ENCODE measurements at regions not wholly inside any gene's neighbourhood (a gene's known extent, or its start where the extent isn't known, plus 50 kb on each side); places are given as distances from the start of the nearest gene placed in this dataset.

DNA sequence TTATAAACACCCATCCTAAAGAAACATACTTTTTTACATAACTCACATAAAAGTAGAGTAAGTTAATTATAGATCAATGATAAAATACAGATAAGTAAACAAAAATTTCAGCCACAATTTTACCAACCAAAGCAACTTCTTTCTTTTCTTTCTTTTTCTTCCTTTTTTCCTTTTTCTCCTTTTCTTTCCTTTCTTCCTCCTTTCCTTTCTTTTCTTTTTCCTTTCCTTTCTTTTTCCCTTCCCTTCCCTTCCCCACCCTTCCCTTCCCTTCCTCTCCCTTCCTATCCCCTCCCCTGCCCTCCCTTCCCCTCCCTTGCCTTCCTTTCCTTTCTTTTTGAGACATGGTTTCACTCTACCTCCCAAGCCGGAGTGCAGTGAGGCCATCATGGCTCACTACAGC lies 56.5 kb upstream of the C1orf53 start:
- no peaks in the 10 kb centered on the region for H3K4me1 Mint-ChIP-seq
- TF ChIP-seq EZH2 (IDR thresholded peaks at IDR 0.05) (no peak), EZH2phosphoT487 (IDR thresholded peaks at IDR 0.05) (no peak)
- TF ChIP-seq, protein P1, sequence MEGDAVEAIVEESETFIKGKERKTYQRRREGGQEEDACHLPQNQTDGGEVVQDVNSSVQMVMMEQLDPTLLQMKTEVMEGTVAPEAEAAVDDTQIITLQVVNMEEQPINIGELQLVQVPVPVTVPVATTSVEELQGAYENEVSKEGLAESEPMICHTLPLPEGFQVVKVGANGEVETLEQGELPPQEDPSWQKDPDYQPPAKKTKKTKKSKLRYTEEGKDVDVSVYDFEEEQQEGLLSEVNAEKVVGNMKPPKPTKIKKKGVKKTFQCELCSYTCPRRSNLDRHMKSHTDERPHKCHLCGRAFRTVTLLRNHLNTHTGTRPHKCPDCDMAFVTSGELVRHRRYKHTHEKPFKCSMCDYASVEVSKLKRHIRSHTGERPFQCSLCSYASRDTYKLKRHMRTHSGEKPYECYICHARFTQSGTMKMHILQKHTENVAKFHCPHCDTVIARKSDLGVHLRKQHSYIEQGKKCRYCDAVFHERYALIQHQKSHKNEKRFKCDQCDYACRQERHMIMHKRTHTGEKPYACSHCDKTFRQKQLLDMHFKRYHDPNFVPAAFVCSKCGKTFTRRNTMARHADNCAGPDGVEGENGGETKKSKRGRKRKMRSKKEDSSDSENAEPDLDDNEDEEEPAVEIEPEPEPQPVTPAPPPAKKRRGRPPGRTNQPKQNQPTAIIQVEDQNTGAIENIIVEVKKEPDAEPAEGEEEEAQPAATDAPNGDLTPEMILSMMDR (IDR thresholded peaks at IDR 0.05): no peak
- no peak overlapping the region for H3K4me2 ChIP-seq
- H3K27me3 Mint-ChIP-seq (ENCODE audit: insufficient read depth, low read depth): no peaks in the 10 kb centered on the region
- H3K36me3 Mint-ChIP-seq: no peaks in the 10 kb centered on the region
- H3K9me3 ChIP-seq (ENCODE audit: low read depth): no peaks in the 10 kb centered on the region
- no peak overlapping the region for H3K4me3 ChIP-seq
- H3K4me1 ChIP-seq: no peaks in the 10 kb centered on the region
- H3K9ac ChIP-seq: no peak overlapping the region
- no peaks in the 10 kb centered on the region for H3K9me3 Mint-ChIP-seq
- no peak overlapping the region for H3K27ac Mint-ChIP-seq
- no peaks in the 10 kb centered on the region for H3K79me2 ChIP-seq (ENCODE audit: low read depth)
- H3K27ac ChIP-seq: no peak overlapping the region
- H2AFZ ChIP-seq (replicated peaks): no peak overlapping the region
- H3K36me3 ChIP-seq: no peaks in the 10 kb centered on the region
- H3K27me3 ChIP-seq: no peaks in the 10 kb centered on the region
- H4K20me1 ChIP-seq (ENCODE audit: low read depth): no peaks in the 10 kb centered on the region
- H3K4me3 Mint-ChIP-seq: no peak overlapping the region
- H3F3A ChIP-seq (ENCODE audit: low read depth): no peaks in the 10 kb centered on the region
- no peak for DNase-seq (ENCODE audit: low spot score)

DNA sequence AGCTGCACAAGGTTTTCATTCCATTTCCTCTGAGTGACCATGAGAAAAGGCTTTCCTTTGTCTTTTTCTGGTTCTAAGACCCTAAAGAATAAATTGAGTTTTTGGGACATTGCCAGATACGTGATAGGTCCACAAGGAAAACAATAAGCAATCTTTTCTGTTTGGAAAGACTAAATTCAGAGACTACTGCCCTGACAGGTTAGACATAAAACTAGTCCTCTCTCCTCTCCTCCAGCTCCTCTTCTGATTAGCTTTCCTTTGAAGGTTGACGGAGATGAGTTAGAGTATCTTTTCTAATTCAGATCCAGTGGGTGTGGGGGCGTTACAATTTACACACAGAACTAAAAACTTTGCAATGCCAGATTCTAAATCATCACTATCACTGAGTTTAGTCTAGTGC lies 57.8 kb upstream of the C1orf53 start:
- no peaks in the 10 kb centered on the region for H3K79me2 ChIP-seq (ENCODE audit: low read depth)
- no peaks in the 10 kb centered on the region for H3K9me3 ChIP-seq (ENCODE audit: low read depth)
- H3K27ac ChIP-seq: no peak overlapping the region
- no peak overlapping the region for H3K9ac ChIP-seq
- Mint-ChIP-seq H3K27ac (no peak overlapping the region), H3K4me3 (no peak overlapping the region), H3K4me1 (no peaks in the 10 kb centered on the region), H3K27me3 (ENCODE audit: insufficient read depth, low read depth) (no peaks in the 10 kb centered on the region), H3K9me3 (no peaks in the 10 kb centered on the region), H3K36me3 (no peaks in the 10 kb centered on the region)
- no peak overlapping the region for H3K4me3 ChIP-seq
- no peak overlapping the region for H3K4me2 ChIP-seq
- H3F3A ChIP-seq (ENCODE audit: low read depth): no peaks in the 10 kb centered on the region
- no peaks in the 10 kb centered on the region for H3K4me1 ChIP-seq
- peak overlapping the region; percentile 15 for H2AFZ ChIP-seq (replicated peaks)
- no peaks in the 10 kb centered on the region for H3K27me3 ChIP-seq
- no peaks in the 10 kb centered on the region for H3K36me3 ChIP-seq
- DNase-seq (ENCODE audit: low spot score): no peak
- TF ChIP-seq EZH2 (IDR thresholded peaks at IDR 0.05) (no peak), EZH2phosphoT487 (IDR thresholded peaks at IDR 0.05) (no peak)
- TF ChIP-seq, protein P1 (IDR thresholded peaks at IDR 0.05): no peak
- no peaks in the 10 kb centered on the region for H4K20me1 ChIP-seq (ENCODE audit: low read depth)

DNA sequence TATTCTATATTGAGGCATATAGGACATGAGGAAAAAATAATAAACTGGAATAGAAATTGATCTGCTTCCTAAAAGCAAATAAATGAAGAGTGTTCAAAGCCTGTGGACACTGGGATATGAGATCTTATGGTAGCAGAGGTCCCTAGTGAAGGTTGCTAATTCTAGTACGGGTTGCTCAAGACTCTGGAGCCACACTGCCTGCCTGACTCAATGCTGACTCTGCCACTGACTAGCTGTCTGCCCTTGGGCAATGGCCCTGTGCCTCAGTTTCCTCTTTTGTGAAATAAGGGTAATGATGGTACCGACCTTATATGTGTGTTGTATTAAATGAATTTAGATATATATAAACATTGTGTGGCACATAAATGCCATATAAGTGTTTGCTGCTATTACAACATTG lies 59.0 kb upstream of the C1orf53 start:
- DNase-seq (ENCODE audit: low spot score): no peak
- Histone ChIP-seq H3F3A (ENCODE audit: low read depth) (no peaks in the 10 kb centered on the region), H3K9me3 (ENCODE audit: low read depth) (no peaks in the 10 kb centered on the region), H2AFZ (replicated peaks) (no peak overlapping the region), H3K79me2 (ENCODE audit: low read depth) (no peaks in the 10 kb centered on the region), H3K9ac (no peak overlapping the region), H4K20me1 (ENCODE audit: low read depth) (no peaks in the 10 kb centered on the region), H3K4me2 (no peak overlapping the region), H3K4me1 (no peaks in the 10 kb centered on the region), H3K36me3 (no peaks in the 10 kb centered on the region), H3K27me3 (no peaks in the 10 kb centered on the region), H3K4me3 (no peak overlapping the region), H3K27ac (no peak overlapping the region)
- H3K27ac Mint-ChIP-seq: no peak overlapping the region
- H3K9me3 Mint-ChIP-seq: no peaks in the 10 kb centered on the region
- TF ChIP-seq EZH2 (IDR thresholded peaks at IDR 0.05): no peak
- no peak for TF ChIP-seq EZH2phosphoT487 (IDR thresholded peaks at IDR 0.05)
- TF ChIP-seq, protein P1 (IDR thresholded peaks at IDR 0.05): no peak
- no peaks in the 10 kb centered on the region for H3K27me3 Mint-ChIP-seq (ENCODE audit: insufficient read depth, low read depth)
- H3K4me3 Mint-ChIP-seq: no peak overlapping the region
- H3K36me3 Mint-ChIP-seq: no peaks in the 10 kb centered on the region
- H3K4me1 Mint-ChIP-seq: no peaks in the 10 kb centered on the region

DNA sequence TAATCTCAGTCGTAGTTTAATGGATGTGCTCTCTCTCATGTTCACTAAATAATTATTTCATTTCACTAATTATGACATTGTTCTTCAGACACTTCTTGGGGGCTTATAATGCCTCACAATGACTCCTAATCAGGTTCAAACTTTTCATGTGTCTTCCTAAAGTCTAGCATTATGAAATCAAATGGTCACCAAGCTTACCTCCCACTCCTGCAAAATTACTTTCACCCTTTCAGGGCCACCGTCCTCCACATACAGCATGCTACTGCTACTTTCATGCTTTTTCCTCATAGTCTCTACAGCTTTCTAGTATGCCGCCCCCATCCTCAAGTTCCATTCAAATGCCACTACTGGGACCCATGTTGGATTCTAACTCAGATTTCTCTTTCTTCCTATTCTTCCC lies 59.8 kb upstream of the C1orf53 start:
- Histone ChIP-seq H3K4me3 (no peak overlapping the region), H3K9ac (no peak overlapping the region), H3F3A (ENCODE audit: low read depth) (no peaks in the 10 kb centered on the region), H3K4me1 (no peaks in the 10 kb centered on the region), H3K4me2 (no peak overlapping the region), H3K27ac (no peak overlapping the region), H4K20me1 (ENCODE audit: low read depth) (no peaks in the 10 kb centered on the region), H2AFZ (replicated peaks) (no peak overlapping the region), H3K9me3 (ENCODE audit: low read depth) (no peaks in the 10 kb centered on the region), H3K36me3 (no peaks in the 10 kb centered on the region), H3K79me2 (ENCODE audit: low read depth) (no peaks in the 10 kb centered on the region), H3K27me3 (no peaks in the 10 kb centered on the region)
- H3K4me3 Mint-ChIP-seq: no peak overlapping the region
- no peak overlapping the region for H3K27ac Mint-ChIP-seq
- no peaks in the 10 kb centered on the region for H3K4me1 Mint-ChIP-seq
- H3K9me3 Mint-ChIP-seq: no peaks in the 10 kb centered on the region
- no peak for DNase-seq (ENCODE audit: low spot score)
- no peaks in the 10 kb centered on the region for H3K36me3 Mint-ChIP-seq
- no peaks in the 10 kb centered on the region for H3K27me3 Mint-ChIP-seq (ENCODE audit: insufficient read depth, low read depth)
- TF ChIP-seq, protein P1 (IDR thresholded peaks at IDR 0.05): no peak
- TF ChIP-seq EZH2 (IDR thresholded peaks at IDR 0.05) (no peak), EZH2phosphoT487 (IDR thresholded peaks at IDR 0.05) (no peak)
